Duodenal mucosa (tissue), 2 donors: ENCODE measurements at regions not wholly inside any gene's neighbourhood (a gene's known extent, or its start where the extent isn't known, plus 50 kb on each side); places are given as distances from the start of the nearest gene placed in this dataset.

Experiments
- H3K27ac ChIP-seq: one replicate; pipeline ENCODE4 v1.7.0; 2013; ENCODE audit warnings: low read depth, low read length
- H3K27me3 ChIP-seq, 2 donors: one replicate each; pipeline ENCODE4 v1.7.0; 2013; ENCODE audit warnings: low read length in 2 of 2, control low read depth in 1 of 2; ENCODE audit not compliant: insufficient read depth in 2 of 2, control insufficient read depth in 1 of 2
- H3K36me3 ChIP-seq, 2 donors: one replicate each; pipeline ENCODE4 v1.7.0; 2013; ENCODE audit warnings: low read length in 2 of 2, control low read depth in 1 of 2; ENCODE audit not compliant: insufficient read depth in 2 of 2, control insufficient read depth in 1 of 2
- H3K4me1 ChIP-seq, 2 donors: one replicate each; pipeline ENCODE4 v1.7.0; 2013; ENCODE audit warnings: low read length in 2 of 2, control low read depth in 1 of 2; ENCODE audit not compliant: insufficient read depth in 2 of 2, control insufficient read depth in 1 of 2
- H3K4me3 ChIP-seq, 2 donors: one replicate each; pipeline ENCODE4 v1.7.0; 2013; ENCODE audit warnings: low read length in 2 of 2, low read depth in 1 of 2
- H3K9ac ChIP-seq, 2 donors: one replicate each; pipeline ENCODE4 v1.7.0; 2013; ENCODE audit warnings: low read length in 2 of 2, low read depth in 1 of 2
- H3K9me3 ChIP-seq, 2 donors: one replicate each; pipeline ENCODE4 v1.7.0; 2013; ENCODE audit warnings: low read length in 2 of 2, control low read depth in 1 of 2; ENCODE audit not compliant: control insufficient read depth in 1 of 2

DNA sequence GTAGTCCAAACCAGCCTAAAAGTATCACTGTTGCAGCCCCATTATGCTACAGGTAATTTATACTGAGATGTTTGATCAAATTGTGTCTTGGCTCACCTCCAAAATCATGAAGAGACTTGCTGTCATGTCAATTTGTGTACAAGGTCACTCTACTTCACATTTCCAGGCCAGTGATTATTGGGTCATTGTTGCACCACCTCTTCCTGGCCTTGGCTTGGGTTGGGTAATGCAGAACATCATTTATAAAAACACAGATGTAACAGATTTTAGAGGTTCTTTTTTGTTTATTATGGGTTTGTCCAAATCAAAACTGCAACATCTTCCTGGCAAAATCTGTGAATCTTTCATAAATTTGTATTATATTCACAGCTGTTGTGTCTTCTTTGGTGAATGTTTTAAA is 459.5 kb downstream of the ANKRD50 start:
- H3K9me3 ChIP-seq: no peaks in the 10 kb centered on the region
- H3K27me3 ChIP-seq: no peaks in the 10 kb centered on the region
- no peak overlapping the region for H3K9ac ChIP-seq
- H3K36me3 ChIP-seq: no peaks in the 10 kb centered on the region
- H3K4me3 ChIP-seq: no peak overlapping the region
- H3K27ac ChIP-seq: no peak overlapping the region
- no peaks in the 10 kb centered on the region for H3K4me1 ChIP-seq

GRCh38 chr4:124262211-124263179 is 450.0 kb downstream of the ANKRD50 start:
- no peaks in the 10 kb centered on the region for H3K27me3 ChIP-seq
- no peaks in the 10 kb centered on the region for H3K4me1 ChIP-seq
- no peaks in the 10 kb centered on the region for H3K36me3 ChIP-seq
- no peak overlapping the region for H3K4me3 ChIP-seq
- H3K9ac ChIP-seq: no peak overlapping the region
- H3K27ac ChIP-seq: no peak overlapping the region
- H3K9me3 ChIP-seq: no peaks in the 10 kb centered on the region

DNA sequence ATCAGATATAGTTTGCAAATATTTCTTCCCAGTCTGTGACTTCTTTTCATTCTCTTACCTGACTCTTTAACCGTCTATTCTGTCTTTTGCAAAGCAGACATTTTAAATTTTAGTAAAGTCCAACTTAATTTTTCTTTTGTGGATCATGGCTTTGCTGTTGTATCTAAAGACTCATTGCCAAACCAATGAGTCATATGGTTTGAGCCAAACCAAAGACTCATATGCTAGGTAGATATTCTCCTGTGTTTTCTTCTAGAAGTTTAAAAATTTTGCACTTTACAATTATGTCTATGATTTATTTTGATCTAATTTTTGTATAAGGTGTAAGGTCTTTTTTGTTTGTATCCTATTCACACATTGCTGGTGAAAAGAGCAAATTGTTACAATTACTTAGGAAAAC is 446.8 kb downstream of the ANKRD50 start:
- no peaks in the 10 kb centered on the region for H3K9me3 ChIP-seq
- H3K4me3 ChIP-seq: no peak overlapping the region
- H3K36me3 ChIP-seq: no peaks in the 10 kb centered on the region
- H3K9ac ChIP-seq: no peak overlapping the region
- H3K27me3 ChIP-seq: no peaks in the 10 kb centered on the region
- no peaks in the 10 kb centered on the region for H3K4me1 ChIP-seq
- H3K27ac ChIP-seq: no peak overlapping the region

DNA sequence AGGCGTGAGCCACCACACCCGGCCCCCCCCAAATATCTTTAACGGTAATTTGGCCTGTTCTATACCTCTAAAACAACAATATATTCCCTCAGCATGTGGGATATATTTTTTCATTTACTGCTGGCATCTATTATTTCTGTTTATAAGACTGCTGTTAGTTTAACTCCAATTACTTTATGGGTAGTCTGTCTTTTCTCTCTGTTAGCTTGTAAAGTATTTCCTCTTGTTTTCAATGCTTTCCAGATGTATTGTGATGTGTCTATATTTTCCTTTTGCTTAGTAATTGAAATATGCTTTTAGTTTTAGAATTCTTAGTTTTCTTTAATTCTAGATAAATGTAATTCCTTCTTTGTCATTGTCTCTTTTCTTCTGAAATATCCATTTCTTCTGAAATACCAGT is 445.8 kb downstream of the ANKRD50 start:
- Histone ChIP-seq H3K27ac (no peak overlapping the region), H3K27me3 (no peaks in the 10 kb centered on the region), H3K36me3 (no peaks in the 10 kb centered on the region), H3K4me1 (no peaks in the 10 kb centered on the region), H3K9me3 (no peaks in the 10 kb centered on the region), H3K4me3 (no peak overlapping the region), H3K9ac (no peak overlapping the region)

DNA sequence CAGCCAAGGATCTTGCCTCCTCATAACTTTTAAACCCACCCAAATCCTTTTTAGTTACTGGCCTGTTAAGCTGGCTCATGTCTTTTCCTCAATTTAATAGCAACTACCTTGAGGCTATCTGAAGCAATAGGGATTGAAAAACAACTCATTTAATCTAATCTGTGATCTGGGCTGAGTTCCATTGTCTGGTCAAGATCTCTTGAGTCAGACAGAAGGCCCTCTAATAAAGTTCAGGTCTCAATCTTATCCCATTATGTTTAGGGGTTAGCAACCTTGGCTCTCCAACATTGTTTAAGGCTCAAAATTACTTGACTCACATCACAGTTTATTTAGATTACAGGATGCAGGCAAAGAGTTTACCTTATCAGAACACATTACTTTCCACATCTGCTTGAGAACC is 436.1 kb downstream of the ANKRD50 start:
- H3K36me3 ChIP-seq: no peaks in the 10 kb centered on the region

GRCh38 chr4:124277691-124278090 is 434.8 kb downstream of the ANKRD50 start:
- Histone ChIP-seq H3K27ac (no peak overlapping the region), H3K36me3 (no peaks in the 10 kb centered on the region), H3K27me3 (no peaks in the 10 kb centered on the region), H3K9ac (no peak overlapping the region), H3K4me3 (no peak overlapping the region), H3K9me3 (no peaks in the 10 kb centered on the region), H3K4me1 (no peaks in the 10 kb centered on the region)

More for the DNA sequence above, 436.1 kb downstream of the ANKRD50 start:
- Histone ChIP-seq H3K27me3 (no peaks in the 10 kb centered on the region), H3K9me3 (no peaks in the 10 kb centered on the region), H3K9ac (no peak overlapping the region), H3K4me1 (no peaks in the 10 kb centered on the region), H3K27ac (no peak overlapping the region), H3K4me3 (no peak overlapping the region)

- H3K36me3 ChIP-seq: no peaks in the 10 kb centered on the region
- no peak overlapping the region for H3K9ac ChIP-seq
Observed at GRCh38 chr4:124278477-124278876, 434.1 kb downstream of the ANKRD50 start.

DNA sequence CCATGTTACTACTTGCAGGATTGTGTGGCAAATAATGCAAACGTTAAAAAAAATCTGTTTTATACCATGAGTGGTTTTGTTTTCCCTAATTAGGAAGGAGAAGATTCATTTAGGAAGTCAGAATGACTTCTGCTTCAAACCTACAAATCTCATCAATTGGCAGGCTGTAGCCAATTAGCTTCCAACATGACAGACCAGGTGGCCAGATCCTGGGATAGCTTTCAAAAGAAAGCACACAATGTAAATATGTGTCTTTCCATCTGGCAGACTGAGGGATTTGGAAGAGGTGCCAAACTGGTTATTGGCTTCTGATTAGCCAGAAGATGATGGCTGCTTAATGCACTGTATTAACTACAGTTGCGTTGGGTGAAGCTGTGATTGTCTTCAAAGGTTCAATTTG is 432.8 kb downstream of the ANKRD50 start:
- no peak overlapping the region for H3K9ac ChIP-seq
- H3K27me3 ChIP-seq: no peaks in the 10 kb centered on the region
- no peaks in the 10 kb centered on the region for H3K4me1 ChIP-seq
- H3K9me3 ChIP-seq: no peaks in the 10 kb centered on the region
- H3K36me3 ChIP-seq: no peaks in the 10 kb centered on the region
- H3K4me3 ChIP-seq: no peak overlapping the region
- no peak overlapping the region for H3K27ac ChIP-seq

More at GRCh38 chr4:124278477-124278876, 434.1 kb downstream of the ANKRD50 start:
- Histone ChIP-seq H3K4me3 (no peak overlapping the region), H3K9me3 (no peaks in the 10 kb centered on the region), H3K27ac (no peak overlapping the region), H3K27me3 (no peaks in the 10 kb centered on the region), H3K4me1 (no peaks in the 10 kb centered on the region)

GRCh38 chr4:124282301-124282898 is 430.1 kb downstream of the ANKRD50 start:
- H3K4me3 ChIP-seq: no peak overlapping the region
- H3K9me3 ChIP-seq: no peaks in the 10 kb centered on the region
- H3K27me3 ChIP-seq: no peaks in the 10 kb centered on the region
- H3K27ac ChIP-seq: no peak overlapping the region
- H3K4me1 ChIP-seq: no peaks in the 10 kb centered on the region
- H3K9ac ChIP-seq: no peak overlapping the region
- no peaks in the 10 kb centered on the region for H3K36me3 ChIP-seq

DNA sequence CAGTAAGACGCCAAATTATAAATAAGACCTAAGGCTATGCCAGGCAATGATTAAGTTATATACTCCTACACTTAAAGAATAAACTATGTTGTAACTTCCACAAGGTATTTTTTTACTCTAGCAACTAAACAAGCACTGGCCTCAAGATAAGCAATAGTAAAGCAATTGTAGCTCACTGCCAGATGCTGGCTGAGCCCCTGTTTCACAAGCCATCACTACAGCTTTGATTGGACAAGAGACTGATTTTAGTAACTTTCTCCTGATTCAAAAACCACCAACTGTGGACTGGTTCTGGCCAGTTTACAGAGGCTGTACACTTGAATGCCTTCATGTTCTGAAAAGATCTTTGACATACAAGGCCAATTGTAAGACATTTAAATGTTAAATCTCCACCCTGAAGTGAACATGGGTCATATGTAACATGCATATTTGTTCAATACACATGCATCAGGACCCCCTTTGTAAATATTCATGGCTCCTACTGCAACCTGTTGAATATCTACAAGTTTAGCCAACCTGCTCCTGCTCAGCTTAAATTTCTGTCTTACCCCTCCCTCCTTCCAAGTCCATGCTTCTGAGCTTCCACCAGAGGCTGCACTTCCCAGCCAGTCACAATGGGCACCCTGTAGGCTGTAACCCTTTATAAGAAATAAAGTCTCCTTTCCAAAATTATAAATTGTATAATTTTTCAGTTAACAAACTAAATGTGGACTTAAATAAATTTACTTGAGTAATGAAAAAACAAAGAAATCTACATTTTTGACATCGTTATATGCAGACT is 423.6 kb downstream of the ANKRD50 start:
- Histone ChIP-seq H3K4me1 (no peaks in the 10 kb centered on the region), H3K9me3 (no peaks in the 10 kb centered on the region), H3K4me3 (no peak overlapping the region), H3K27ac (no peak overlapping the region), H3K36me3 (no peaks in the 10 kb centered on the region), H3K9ac (no peak overlapping the region), H3K27me3 (no peaks in the 10 kb centered on the region)
